Stimulated activated naive CD4-positive, alpha-beta T cell treated with Interleukin-2 at 50 U/mL for 16 hours (primary cell): ENCODE measurements at regions not wholly inside any gene's neighbourhood (a gene's known extent, or its start where the extent isn't known, plus 50 kb on each side); places are given as distances from the start of the nearest gene placed in this dataset.
"Not testable (repeated sequence)": the region's sequence is repeated elsewhere in the genome, so short reads cannot be mapped to it uniquely, and the experiment has no call there.

Experiments used
- DNase-seq: peaks from one replicate; lab custom pipeline; 2025; lab: John Stamatoyannopoulos, UW

GRCh38 chr4:38383646-38384121, 280.3 kb upstream of the KLF3 start:
- DNase-seq: no peak

GRCh38 chr4:38385093-38386004, 278.6 kb upstream of the KLF3 start:
- DNase-seq: no peak

GRCh38 chr4:38386005-38386551, 277.9 kb upstream of the KLF3 start:
- DNase-seq: no peak

- no peak for DNase-seq
These were observed 277.3 kb upstream of the KLF3 start for GRCh38 chr4:38386654-38387188.

GRCh38 chr4:38387348-38387747, 276.7 kb upstream of the KLF3 start:
- no peak for DNase-seq

- no peak for DNase-seq
These were observed 276.2 kb upstream of the KLF3 start for GRCh38 chr4:38387819-38388218.

- not testable (repeated sequence) for DNase-seq
These were observed 275.1 kb upstream of the KLF3 start for GRCh38 chr4:38388907-38389306.

- no peak for DNase-seq
These were observed 272.9 kb upstream of the KLF3 start for GRCh38 chr4:38390969-38391545.

GRCh38 chr4:38392223-38392855, 271.7 kb upstream of the KLF3 start:
- DNase-seq: no peak

GRCh38 chr4:38396091-38396490, 267.9 kb upstream of the KLF3 start:
- DNase-seq: no peak

GRCh38 chr4:38396845-38397547, 267.0 kb upstream of the KLF3 start:
- DNase-seq: no peak

GRCh38 chr4:38400946-38401345, 263.1 kb upstream of the KLF3 start:
- DNase-seq: no peak

GRCh38 chr4:38406243-38406642, 257.8 kb upstream of the KLF3 start:
- DNase-seq: no peak

- no peak for DNase-seq
These were observed 254.1 kb upstream of the KLF3 start for GRCh38 chr4:38409852-38410251.

- DNase-seq: no peak
These were observed 252.9 kb upstream of the KLF3 start for GRCh38 chr4:38411092-38411491.

- DNase-seq: no peak
These were observed 251.9 kb upstream of the KLF3 start for GRCh38 chr4:38411981-38412536.

GRCh38 chr4:38413524-38414341, 250.3 kb upstream of the KLF3 start:
- DNase-seq: no peak

GRCh38 chr4:38414410-38414809, 249.6 kb upstream of the KLF3 start:
- no peak for DNase-seq

- DNase-seq: no peak
These were observed 248.3 kb upstream of the KLF3 start for GRCh38 chr4:38415682-38416081.

GRCh38 chr4:38416450-38417014, 247.5 kb upstream of the KLF3 start:
- no peak for DNase-seq
